H1 (cell line): ENCODE measurements at regions not wholly inside any gene's neighbourhood (a gene's known extent, or its start where the extent isn't known, plus 50 kb on each side); places are given as distances from the start of the nearest gene placed in this dataset.

Experiments used
- CEBPB ChIP-seq: IDR thresholded peaks from 2 replicates; pipeline ENCODE4 v1.6.1; 2012; ENCODE audit warnings: low read depth, low read length
- POLR2A ChIP-seq, 2 experiments: IDR thresholded peaks; 1 replicate in 1 of 2; 2 replicates in 1 of 2; pipeline ENCODE4 v1.6.1; 2011; ENCODE audit warnings: low read depth in 2 of 2, low read length in 2 of 2, mild to moderate bottlenecking in 2 of 2; ENCODE audit errors: control extremely low read depth in 1 of 2
- TF ChIP-seq, protein P1 (sequence below), 3 experiments: IDR thresholded peaks; 1 replicate in 2 of 3; 2 replicates in 1 of 3; pipeline versions ENCODE4 v1.5.1 to v1.6.1; 2011; ENCODE audit warnings: low read length in 3 of 3, mild to moderate bottlenecking in 3 of 3, inconsistent platforms in 2 of 3, low read depth in 1 of 3, moderate library complexity in 1 of 3; ENCODE audit not compliant: insufficient read depth in 1 of 3; ENCODE audit errors: control extremely low read depth in 1 of 3

DNA sequence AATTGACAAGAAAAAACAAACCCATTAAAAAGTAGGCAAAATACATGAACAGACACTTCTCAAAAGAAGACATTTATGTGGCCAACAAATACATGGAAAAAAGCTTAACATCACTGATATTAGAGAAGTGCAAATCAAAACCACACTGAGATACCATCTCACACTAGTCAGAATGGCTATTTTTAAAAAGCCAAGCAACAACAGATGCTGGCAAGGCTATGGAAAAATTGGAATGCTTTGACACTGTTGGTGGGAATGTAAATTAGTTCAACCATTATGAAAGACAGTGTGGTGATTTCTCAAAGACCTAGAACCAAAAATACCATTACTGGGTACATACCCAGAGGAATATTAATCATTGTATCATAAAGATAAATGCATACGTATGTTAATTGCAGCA is 641.1 kb upstream of the B3GALT2 start:
- no peak for TF ChIP-seq POLR2A (IDR thresholded peaks at IDR 0.05; ENCODE audit: control extremely low read depth in 1 of 2, low read depth in 2 of 2, low read length in 2 of 2)
- TF ChIP-seq, protein P1, sequence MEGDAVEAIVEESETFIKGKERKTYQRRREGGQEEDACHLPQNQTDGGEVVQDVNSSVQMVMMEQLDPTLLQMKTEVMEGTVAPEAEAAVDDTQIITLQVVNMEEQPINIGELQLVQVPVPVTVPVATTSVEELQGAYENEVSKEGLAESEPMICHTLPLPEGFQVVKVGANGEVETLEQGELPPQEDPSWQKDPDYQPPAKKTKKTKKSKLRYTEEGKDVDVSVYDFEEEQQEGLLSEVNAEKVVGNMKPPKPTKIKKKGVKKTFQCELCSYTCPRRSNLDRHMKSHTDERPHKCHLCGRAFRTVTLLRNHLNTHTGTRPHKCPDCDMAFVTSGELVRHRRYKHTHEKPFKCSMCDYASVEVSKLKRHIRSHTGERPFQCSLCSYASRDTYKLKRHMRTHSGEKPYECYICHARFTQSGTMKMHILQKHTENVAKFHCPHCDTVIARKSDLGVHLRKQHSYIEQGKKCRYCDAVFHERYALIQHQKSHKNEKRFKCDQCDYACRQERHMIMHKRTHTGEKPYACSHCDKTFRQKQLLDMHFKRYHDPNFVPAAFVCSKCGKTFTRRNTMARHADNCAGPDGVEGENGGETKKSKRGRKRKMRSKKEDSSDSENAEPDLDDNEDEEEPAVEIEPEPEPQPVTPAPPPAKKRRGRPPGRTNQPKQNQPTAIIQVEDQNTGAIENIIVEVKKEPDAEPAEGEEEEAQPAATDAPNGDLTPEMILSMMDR (IDR thresholded peaks at IDR 0.05; ENCODE audit: control extremely low read depth in 1 of 3, insufficient read depth in 1 of 3, low read depth in 1 of 3, low read length in 3 of 3): no peak
- no peak for TF ChIP-seq CEBPB
